ENCODE measurements at regions not wholly inside any gene's neighbourhood (a gene's known extent, or its start where the extent isn't known, plus 50 kb on each side); places are given as distances from the start of the nearest gene placed in this dataset.
"Not testable (repeated sequence)": the region's sequence is repeated elsewhere in the genome, so short reads cannot be mapped to it uniquely, and the experiment has no call there.

DNA sequence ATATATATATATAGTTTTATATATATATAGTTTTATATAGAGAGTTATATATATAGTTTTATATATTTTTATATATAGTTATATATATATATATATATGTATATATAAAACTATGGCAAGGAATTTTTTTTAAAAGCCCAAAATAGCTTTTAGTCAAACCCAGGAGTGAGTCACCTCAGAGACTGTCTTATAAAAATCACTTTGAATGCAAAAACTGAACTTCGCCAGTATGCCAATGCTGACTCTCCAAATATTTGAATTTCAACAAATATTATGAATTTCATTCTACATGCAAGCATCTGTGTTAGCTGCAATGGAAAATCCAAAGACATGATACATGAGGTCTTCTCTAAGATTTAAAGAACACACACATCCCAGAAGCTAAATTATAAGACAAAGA lies 132.8 kb upstream of the NR2F2 start:
- no peak for DNase-seq
- no peaks in the 10 kb centered on the region for H3K9me3 ChIP-seq
- TF ChIP-seq, protein P1, sequence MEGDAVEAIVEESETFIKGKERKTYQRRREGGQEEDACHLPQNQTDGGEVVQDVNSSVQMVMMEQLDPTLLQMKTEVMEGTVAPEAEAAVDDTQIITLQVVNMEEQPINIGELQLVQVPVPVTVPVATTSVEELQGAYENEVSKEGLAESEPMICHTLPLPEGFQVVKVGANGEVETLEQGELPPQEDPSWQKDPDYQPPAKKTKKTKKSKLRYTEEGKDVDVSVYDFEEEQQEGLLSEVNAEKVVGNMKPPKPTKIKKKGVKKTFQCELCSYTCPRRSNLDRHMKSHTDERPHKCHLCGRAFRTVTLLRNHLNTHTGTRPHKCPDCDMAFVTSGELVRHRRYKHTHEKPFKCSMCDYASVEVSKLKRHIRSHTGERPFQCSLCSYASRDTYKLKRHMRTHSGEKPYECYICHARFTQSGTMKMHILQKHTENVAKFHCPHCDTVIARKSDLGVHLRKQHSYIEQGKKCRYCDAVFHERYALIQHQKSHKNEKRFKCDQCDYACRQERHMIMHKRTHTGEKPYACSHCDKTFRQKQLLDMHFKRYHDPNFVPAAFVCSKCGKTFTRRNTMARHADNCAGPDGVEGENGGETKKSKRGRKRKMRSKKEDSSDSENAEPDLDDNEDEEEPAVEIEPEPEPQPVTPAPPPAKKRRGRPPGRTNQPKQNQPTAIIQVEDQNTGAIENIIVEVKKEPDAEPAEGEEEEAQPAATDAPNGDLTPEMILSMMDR (IDR thresholded peaks at IDR 0.05), result no peak
- no peaks in the 10 kb centered on the region for H3K4me1 ChIP-seq
- no peaks in the 10 kb centered on the region for H3K36me3 ChIP-seq
- H3K4me3 ChIP-seq, result no peak overlapping the region
- H3K27me3 ChIP-seq, result no peaks in the 10 kb centered on the region
- intact Hi-C loops (cut with DNase I), result no loop called here
- ATAC-seq, result no peak
- no peak overlapping the region for H3K27ac ChIP-seq

DNA sequence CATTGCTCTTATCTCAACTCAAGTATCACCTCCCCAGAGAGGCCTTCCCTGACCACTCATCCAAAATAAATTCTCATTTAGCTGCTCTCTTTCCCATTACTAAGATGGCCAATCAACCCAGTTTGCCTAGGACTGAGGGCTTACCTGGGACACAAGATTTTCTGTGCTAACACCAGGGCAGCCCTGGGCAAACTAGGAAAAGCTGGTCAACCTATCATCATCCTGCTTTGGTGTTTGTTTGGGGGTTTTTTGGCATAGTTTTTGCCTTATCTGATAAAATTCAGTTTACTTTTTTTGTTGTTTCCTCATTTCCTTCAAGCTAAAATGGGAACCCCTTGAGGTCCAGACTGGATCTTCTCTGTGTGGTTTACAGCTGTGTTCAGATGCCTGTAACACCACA lies 131.4 kb upstream of the NR2F2 start:
- Histone ChIP-seq H3K4me3 (no peak overlapping the region), H3K27ac (no peak overlapping the region), H3K27me3 (no peaks in the 10 kb centered on the region), H3K4me1 (no peaks in the 10 kb centered on the region), H3K9me3 (no peaks in the 10 kb centered on the region), H3K36me3 (no peaks in the 10 kb centered on the region)
- ATAC-seq (no peak), DNase-seq (no peak)
- intact Hi-C loops (cut with DNase I), result no loop called here
- TF ChIP-seq, protein P1 (IDR thresholded peaks at IDR 0.05), result no peak

DNA sequence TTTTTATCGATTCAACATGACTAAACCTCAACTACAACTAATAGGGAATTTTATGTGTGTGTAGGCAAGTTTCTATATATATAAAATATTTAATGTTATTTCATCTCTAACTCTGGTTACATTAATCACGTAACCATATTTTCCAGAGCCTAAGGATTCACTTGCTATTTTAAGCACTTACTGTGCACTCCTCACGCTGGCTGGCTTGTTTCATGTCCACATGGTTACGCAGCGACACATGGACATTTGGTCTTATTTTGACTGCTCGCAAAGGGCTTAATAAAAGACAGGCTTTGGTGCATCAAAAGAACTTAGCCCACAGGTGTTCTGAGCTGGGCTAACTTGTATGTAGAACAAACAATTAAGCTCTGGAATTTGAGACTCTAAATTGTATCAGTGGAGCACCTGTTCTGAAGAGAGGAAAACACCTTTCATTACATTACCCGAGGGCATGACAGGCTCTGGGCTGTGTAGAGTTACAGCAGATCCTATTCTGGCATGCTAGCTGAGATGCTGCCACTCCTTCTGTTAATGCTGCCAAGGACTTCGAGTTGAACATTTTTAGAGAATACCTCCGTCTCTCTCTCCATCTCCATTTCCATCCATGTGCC lies 130.0 kb upstream of the NR2F2 start:
- H3K9me3 ChIP-seq, result no peaks in the 10 kb centered on the region
- DNase-seq (no peak), ATAC-seq (no peak)
- TF ChIP-seq, protein P1 (IDR thresholded peaks at IDR 0.05), result no peak
- intact Hi-C loops (cut with DNase I), result no loop called here
- H3K27me3 ChIP-seq, result no peaks in the 10 kb centered on the region
- H3K4me3 ChIP-seq, result no peak overlapping the region
- H3K4me1 ChIP-seq, result no peaks in the 10 kb centered on the region
- no peaks in the 10 kb centered on the region for H3K36me3 ChIP-seq
- no peak overlapping the region for H3K27ac ChIP-seq

DNA sequence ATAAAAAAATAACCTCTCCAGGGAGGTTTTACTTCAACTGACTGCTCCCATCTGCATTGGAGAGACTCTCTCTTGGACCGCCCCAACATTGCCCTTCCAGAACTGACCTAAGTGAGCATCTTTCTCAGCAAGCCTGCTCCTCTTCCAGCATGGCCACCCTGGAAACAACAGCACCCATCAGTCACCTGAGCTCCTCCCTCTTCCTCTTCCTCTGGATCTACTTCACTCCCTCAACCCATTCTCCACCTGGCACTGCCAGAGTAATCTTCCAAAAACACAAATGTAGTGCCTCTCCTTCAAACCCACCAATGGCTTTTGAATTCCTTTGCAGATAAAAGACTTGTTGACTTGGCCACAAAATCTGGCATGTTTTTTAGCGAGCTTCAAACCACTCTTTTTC lies 128.8 kb upstream of the NR2F2 start:
- H3K27ac ChIP-seq, result no peak overlapping the region
- no peak for ATAC-seq
- H3K4me3 ChIP-seq, result no peak overlapping the region
- no peaks in the 10 kb centered on the region for H3K27me3 ChIP-seq
- TF ChIP-seq, protein P1 (IDR thresholded peaks at IDR 0.05), result no peak
- no peaks in the 10 kb centered on the region for H3K9me3 ChIP-seq
- H3K36me3 ChIP-seq, result no peaks in the 10 kb centered on the region
- H3K4me1 ChIP-seq, result no peaks in the 10 kb centered on the region
- no peak for DNase-seq
- intact Hi-C loops (cut with DNase I), result no loop called here

DNA sequence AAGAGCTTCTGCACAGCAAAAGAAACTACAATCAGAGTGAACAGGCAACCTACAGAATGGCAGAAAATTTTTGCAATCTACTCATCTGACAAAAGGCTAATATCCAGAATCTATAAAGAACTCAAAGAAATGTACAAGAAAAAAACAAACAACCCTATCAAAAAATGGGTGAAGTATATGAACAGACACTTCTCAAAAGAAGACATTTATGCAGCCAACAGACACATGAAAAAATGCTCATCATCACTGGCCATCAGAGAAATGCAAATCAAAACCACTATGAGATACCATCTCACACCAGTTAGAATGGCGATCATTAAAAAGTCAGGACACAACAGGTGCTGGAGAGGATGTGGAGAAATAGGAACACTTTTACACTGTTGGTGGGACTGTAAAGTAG lies 124.9 kb upstream of the NR2F2 start:
- H3K4me3 ChIP-seq; H3K4me1 ChIP-seq; ATAC-seq; DNase-seq; H3K27ac ChIP-seq; intact Hi-C loops (cut with DNase I); H3K27me3 ChIP-seq; H3K9me3 ChIP-seq; H3K36me3 ChIP-seq: not testable (repeated sequence)

DNA sequence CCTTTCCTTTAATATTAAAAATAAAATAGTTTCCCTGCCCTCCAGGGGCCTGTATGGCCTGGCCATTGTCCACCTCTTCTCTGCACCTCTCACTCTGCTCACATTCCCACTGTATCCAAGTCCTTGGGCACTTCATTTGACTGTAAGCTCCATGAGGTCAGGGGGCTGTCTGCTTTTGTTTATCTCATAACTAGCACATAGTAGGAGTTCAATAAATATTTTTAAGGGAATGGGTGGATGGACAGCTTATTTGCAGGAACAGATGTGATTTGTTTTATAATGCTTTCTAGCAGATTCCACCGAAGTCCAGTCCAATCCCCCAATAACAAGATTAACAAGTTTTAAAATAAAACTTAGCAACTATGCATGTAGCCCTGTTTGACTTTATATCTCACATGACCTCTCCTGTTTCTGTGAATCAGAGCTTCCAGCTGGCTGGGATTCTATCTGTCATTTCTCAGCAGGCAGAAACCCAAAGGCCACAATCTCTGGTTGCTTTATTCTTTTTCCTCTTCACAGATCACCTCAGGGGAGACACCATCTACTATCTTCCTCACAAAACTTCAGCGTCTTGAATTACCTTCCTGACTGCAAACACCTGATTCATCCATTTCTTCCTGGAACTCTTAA lies 123.0 kb upstream of the NR2F2 start:
- no peak for ATAC-seq
- H3K27ac ChIP-seq, result no peak overlapping the region
- intact Hi-C loops (cut with DNase I), result no loop called here

More for the DNA sequence above, 123.0 kb upstream of the NR2F2 start:
- TF ChIP-seq, protein P1 (IDR thresholded peaks at IDR 0.05), result no peak
- Histone ChIP-seq H3K4me3 (no peak overlapping the region), H3K27me3 (no peaks in the 10 kb centered on the region), H3K4me1 (peaks cover 4% of the 10 kb centered on the region), H3K36me3 (no peaks in the 10 kb centered on the region), H3K9me3 (no peaks in the 10 kb centered on the region)
- no peak for DNase-seq
